NAMALWA (cell line): ENCODE measurements at regions not wholly inside any gene's neighbourhood (a gene's known extent, or its start where the extent isn't known, plus 50 kb on each side); places are given as distances from the start of the nearest gene placed in this dataset.

Experiments
- DNase-seq: peaks from one replicate; pipeline ENCODE4 v3.0.0-alpha.2; 2015; ENCODE audit warnings: low spot score

DNA sequence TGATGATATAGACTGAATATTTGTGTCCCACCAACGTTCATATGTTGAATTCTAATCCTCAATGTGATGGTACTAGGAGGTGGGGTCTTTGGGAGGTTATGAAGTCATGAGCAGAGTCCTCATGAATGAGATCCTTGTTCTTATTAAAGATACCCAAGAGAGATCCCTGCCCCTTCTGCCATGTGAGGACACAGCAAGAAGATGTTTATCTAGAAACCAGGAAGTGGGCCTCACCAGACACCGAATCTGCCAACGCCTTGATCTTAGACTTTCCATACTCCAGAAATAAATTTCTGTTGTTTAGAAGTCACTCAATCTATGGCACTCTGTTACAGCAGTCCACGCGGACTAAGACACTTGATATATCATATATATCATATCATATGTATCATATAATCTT, 67.7 kb upstream of the GCM1 start:
- DNase-seq = no peak

DNA sequence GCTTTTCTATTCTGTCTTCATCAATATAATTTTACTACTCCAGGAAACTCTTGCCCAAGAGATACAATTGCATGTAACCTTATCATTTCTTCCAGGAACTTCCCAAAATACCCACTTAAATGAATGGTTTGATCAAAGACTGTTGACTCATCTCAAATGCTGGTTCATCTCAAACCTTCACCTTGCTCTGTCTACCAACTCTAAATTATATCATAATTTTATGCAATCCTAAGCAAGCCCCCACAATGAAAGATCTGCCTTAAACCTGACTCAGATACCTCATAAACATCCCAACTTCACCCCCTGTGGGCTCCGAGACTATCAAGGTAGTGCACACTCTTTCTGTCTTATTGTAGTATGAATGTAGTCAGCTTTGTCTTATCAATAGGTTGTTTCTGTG, 65.5 kb upstream of the GCM1 start:
- no peak for DNase-seq

DNA sequence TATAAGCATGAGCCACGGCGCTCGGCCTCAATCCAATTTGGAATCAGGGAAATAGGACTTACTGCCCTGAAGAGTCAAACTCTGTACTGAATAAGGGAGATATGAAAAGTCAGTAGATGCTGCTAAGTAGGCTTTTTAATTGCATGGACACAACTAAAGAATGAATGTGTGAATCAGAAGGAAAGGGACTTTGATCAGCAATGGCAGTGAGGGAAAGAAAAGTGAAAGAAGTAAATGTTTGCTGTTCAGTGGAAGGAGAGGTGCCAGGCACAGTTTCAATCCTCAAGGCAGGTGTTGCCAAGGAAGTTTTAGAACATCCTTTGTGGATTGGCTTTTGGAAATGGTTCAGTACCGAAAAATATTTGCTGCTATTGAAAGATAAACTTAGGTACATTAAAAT, 62.2 kb upstream of the GCM1 start:
- DNase-seq = no peak

DNA sequence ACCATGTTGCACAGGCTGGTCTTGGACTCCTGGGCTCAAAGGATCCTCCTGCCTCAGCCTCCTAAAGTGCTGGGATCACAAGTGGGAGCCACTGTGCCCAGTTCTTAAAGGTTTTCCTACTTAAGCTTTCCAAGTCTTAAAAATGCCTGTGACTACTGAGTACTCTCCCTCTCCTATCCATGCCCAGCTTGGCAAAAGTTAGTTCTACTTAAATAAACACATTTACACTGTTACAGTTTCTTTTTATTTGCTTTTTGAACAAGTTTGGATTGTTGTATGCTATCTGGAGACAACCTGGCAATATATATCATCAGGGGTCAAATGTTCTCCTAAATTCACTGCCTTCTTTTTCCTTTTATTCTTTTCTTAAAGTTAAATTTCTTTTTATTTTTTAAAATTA, 61.0 kb upstream of the GCM1 start:
- no peak for DNase-seq

DNA sequence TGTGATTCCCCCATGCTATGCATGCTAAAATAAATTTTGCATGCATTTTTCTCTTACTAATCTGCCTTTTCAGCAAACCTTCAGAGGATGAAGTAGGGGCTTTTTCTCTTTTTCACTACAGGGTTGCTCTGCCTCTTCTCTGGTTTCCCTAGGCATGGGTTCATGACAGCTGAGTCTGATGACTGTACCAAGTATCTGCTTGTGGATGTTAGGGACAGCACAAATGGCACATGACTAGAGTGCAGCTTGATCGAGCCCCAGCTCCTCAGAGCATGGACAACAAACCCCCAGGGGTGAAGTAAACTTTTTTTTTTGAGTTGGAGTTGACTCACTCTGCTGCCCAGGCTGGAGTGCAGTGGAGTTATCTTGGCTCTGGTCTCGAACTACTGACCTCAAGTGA, 57.1 kb upstream of the GCM1 start:
- no peak for DNase-seq

DNA sequence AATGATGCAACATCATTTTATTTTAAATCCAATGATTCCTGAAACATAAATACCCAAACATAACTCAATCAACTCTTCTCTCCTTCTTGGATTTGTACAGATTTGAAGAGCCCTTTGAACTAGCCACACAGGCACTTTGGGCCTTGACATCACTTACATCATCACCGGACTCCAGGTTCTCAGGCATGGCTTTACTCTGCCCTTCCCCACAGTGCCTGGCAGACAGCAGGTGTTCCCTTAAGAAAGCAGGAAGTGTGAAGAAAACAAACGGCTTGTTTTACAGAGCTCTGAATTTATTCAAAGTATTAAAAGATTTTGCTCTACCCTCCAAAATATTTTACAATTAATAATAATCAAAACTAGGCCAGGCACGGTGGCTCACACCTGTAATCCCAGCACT, 54.8 kb upstream of the GCM1 start:
- DNase-seq = no peak

DNA sequence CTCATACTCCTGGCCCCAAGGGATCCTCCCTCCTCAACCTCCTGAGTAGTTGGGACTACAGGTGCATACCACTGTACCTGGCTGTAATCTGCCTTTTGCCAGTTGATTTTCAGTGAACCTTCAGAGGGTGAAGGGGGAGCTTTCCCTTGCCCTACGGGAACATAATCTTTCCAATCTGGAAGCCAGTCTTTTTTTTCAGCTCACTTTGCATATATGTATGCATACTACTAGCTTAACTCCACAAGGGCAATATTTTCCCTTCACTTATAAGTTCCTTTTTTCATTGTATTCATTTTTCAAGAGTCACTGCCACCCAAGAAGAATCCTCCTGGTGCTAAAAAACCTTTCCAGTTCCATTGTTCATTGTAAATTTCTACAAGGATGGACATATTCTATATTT, 53.4 kb upstream of the GCM1 start:
- DNase-seq = no peak

DNA sequence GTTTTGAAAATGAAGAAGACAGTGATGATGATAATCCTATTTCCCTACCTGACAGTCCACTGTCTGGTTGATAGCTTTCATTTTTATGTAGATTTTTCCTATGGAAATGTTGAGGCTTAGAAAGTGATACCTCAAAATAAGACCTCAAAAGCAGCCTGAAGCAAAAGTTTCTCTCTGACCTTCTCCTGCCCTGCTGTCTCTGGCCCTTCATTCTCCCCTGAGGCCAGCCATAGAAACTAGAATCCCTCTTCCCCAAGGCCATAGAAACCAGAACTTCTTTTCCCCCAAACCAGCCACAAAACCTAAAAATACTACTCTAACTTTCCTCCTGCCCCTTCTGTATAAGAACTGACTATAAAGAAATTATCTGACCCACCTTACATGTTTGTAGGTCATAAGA, 52.6 kb upstream of the GCM1 start:
- no peak for DNase-seq

DNA sequence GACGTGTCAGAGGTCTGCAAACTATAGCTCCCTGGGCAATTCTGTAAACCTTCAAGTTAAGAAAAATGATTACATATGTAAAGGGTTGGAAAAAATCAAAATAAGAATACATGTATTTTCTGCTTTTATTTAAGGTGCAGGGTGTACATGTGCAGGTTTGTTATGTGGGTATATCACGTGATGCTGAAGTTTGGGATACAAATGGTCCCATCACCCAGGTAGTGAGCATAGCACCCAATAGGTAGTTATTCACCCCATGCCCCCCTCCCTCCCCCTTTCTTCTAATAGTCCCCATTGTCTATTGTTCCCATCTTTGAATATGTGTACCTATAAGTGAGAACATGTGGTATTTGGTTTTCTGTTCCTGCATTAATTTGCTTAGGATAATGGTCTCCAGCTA, 51.1 kb upstream of the GCM1 start:
- DNase-seq = no peak

DNA sequence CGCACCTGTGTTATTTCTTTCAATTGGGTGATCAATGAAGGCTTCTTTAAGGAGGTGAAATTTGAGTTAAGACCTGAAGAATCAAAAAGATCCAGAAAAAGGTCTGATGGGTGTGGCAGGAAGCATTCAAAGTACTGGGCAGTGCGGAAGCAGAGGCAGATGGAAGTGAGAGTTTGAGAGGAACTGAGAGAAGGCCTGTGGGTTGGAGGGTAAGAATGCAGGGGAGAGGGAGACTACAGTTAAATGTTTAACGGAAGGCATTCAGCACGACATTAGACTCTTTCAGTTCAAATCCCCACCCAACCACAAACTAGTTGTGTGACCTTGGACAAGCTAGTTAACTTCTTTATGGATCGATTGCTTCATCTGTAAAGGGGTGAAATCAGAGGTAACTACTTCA, 50.5 kb upstream of the GCM1 start:
- DNase-seq = peak; percentile 13
